Heart left ventricle (tissue), 16 donors: ENCODE measurements at regions not wholly inside any gene's neighbourhood (a gene's known extent, or its start where the extent isn't known, plus 50 kb on each side); places are given as distances from the start of the nearest gene placed in this dataset.
A peak's percentile ranks its signal among the peaks of the same experiment; 100 is the strongest.

Experiments
- ATAC-seq, 4 donors: fragments of 200-7000 bp; cut with Tn5 transposase; one replicate each; pipeline ENCODE4 v1.9.1; 2020 to 2022; ENCODE audit warnings: moderate library complexity in 4 of 4, mild to moderate bottlenecking in 3 of 4, moderate number of reproducible peaks in 1 of 4
- DNase-seq, 5 donors: peaks; one replicate each; pipeline ENCODE4 v3.0.0-alpha.2; 2020
- H3K27ac ChIP-seq, 12 donors: fragments of 200-600 bp; sonication (generic) in 4 of 12; one replicate each; pipeline versions ENCODE4 v1.5.0 to v1.8.0; 2016 to 2022; ENCODE audit warnings: mild to moderate bottlenecking in 2 of 12
- H3K27me3 ChIP-seq, 9 donors: fragments of 200-600 bp; sonication (generic) in 2 of 9; one replicate each; pipeline versions ENCODE4 v1.5.1 to v1.8.0; 2016 to 2022; ENCODE audit warnings: mild to moderate bottlenecking in 3 of 9
- H3K36me3 ChIP-seq, 9 donors: fragments of 200-600 bp; sonication (generic) in 2 of 9; one replicate each; pipeline versions ENCODE4 v1.5.0 to v1.8.0; 2018 to 2022; ENCODE audit warnings: mild to moderate bottlenecking in 2 of 9
- H3K4me1 ChIP-seq, 12 donors: fragments of 200-600 bp; sonication (generic) in 4 of 12; one replicate each; pipeline versions ENCODE4 v1.5.0 to v1.8.0; 2016 to 2022; ENCODE audit warnings: mild to moderate bottlenecking in 3 of 12
- H3K4me3 ChIP-seq, 12 donors: fragments of 200-600 bp; sonication (generic) in 4 of 12; one replicate each; pipeline versions ENCODE4 v1.5.0 to v1.8.0; 2017 to 2022; ENCODE audit warnings: mild to moderate bottlenecking in 9 of 12, moderate library complexity in 4 of 12
- H3K9me3 ChIP-seq, 12 donors: fragments of 200-600 bp; sonication (generic) in 4 of 12; one replicate each; pipeline versions ENCODE4 v1.5.0 to v1.8.0; 2016 to 2022; ENCODE audit warnings: mild to moderate bottlenecking in 1 of 12
- POLR2A ChIP-seq, 2 donors: fragments of 450-650 bp; IDR thresholded peaks; one replicate each; pipeline ENCODE4 v1.6.1; 2017; ENCODE audit warnings: antibody characterized with exemption in 2 of 2, mild to moderate bottlenecking in 2 of 2, moderate library complexity in 2 of 2
- WGBS, 4 donors: extraction: QIAGEN DNeasy Blood & Tissue Kit in 2 of 4; methylation state at CpG; one replicate each; pipeline versions ENCODE4 v1.1.5 to v1.1.7; 2013 to 2018; 5-methylcytosine and 5-hydroxymethylcytosine counted together
- intact Hi-C, 10 donors: fragments of 100-400 bp; cut with DNase I; formaldehyde crosslinking; loops; one replicate each; pipeline versions ENCODE4 v1.11.1 to v1.14.2; 2022
- TF ChIP-seq, protein P1 (sequence below), 12 donors: fragments of 200-600 bp; sonication (generic) in 4 of 12; IDR thresholded peaks; one replicate each; pipeline versions ENCODE4 v1.5.0 to v1.8.0; 2018 to 2022; ENCODE audit warnings: antibody characterized with exemption in 12 of 12, mild to moderate bottlenecking in 5 of 12
- donor health status: ischemic (EF 13 %, LVEDD 7.1; RV severe dilation, severe dysfunction).
- donor health status: healthy with polysubstance abuse.
- donor health status: DM: no; HTN: yes; CAD: no.
- donor health status: DM: no; HTN: no; CAD: no.
- donor health status: ischemic (EF 25% LVEDD 6.9; RV normal size, moderate dysfunction).
- donor health status: ischemic (EF 25% LVEDD 5.7; RV mildly dilated, moderate dysfunction).
- donor health status: healthy.
- donor health status: DM: yes; HTN: yes; CAD: no.
- donor health status: ischemic (EF 35%, LVEDD 5.7; RV mildly dilated, moderate dysfunction).
- donor health status: nonischemic (EF 11% LVEDD 7.7; RV severe dilation, severe dysfunction).
- donor health status: DM: yes; HTN: yes; CAD: no.
- donor health status: PGD.
- donor health status: ischemic (EF 29% LVEDD 5.4; RV normal size, mild dysfunction).
- donor health status: nonischemic (EF 23%, LVEDD 6.1; RV moderate dilation, normal function).

DNA sequence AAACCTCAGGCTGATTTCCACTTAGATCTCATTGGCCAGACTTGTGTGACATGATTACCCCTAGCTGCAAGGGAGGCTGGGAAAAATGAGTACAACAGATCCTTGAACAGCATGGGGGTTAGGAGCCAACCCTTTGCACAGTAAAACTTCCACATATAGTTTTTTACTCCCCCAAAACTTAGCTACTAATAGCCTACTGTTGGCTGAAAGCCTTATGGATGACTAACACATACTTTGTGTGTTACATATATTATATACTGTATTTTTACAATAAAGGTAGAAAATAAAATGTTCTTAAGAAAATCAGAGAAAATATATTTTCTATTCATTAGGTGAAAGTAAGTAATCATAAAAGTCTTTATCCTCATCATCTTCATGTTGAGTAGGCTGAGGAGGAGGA, 217.4 kb downstream of the NMUR2 start:
- Histone ChIP-seq H3K27ac (peak overlapping the region in 1 of 12 donors; percentile 52), H3K36me3 (no peaks in the 10 kb centered on the region), H3K27me3 (no peaks in the 10 kb centered on the region), H3K4me3 (no peak overlapping the region), H3K4me1 (peaks cover 0 to 17% (median 4%) of the 10 kb centered on the region in 12 donors), H3K9me3 (peaks cover 0 to 20% (median 0%) of the 10 kb centered on the region in 12 donors)
- no peak for DNase-seq
- ATAC-seq: no peak
- TF ChIP-seq, protein P1, sequence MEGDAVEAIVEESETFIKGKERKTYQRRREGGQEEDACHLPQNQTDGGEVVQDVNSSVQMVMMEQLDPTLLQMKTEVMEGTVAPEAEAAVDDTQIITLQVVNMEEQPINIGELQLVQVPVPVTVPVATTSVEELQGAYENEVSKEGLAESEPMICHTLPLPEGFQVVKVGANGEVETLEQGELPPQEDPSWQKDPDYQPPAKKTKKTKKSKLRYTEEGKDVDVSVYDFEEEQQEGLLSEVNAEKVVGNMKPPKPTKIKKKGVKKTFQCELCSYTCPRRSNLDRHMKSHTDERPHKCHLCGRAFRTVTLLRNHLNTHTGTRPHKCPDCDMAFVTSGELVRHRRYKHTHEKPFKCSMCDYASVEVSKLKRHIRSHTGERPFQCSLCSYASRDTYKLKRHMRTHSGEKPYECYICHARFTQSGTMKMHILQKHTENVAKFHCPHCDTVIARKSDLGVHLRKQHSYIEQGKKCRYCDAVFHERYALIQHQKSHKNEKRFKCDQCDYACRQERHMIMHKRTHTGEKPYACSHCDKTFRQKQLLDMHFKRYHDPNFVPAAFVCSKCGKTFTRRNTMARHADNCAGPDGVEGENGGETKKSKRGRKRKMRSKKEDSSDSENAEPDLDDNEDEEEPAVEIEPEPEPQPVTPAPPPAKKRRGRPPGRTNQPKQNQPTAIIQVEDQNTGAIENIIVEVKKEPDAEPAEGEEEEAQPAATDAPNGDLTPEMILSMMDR (IDR thresholded peaks at IDR 0.05): no peak
- TF ChIP-seq POLR2A (IDR thresholded peaks at IDR 0.05): no peak
- intact Hi-C loops: no loop called here

DNA sequence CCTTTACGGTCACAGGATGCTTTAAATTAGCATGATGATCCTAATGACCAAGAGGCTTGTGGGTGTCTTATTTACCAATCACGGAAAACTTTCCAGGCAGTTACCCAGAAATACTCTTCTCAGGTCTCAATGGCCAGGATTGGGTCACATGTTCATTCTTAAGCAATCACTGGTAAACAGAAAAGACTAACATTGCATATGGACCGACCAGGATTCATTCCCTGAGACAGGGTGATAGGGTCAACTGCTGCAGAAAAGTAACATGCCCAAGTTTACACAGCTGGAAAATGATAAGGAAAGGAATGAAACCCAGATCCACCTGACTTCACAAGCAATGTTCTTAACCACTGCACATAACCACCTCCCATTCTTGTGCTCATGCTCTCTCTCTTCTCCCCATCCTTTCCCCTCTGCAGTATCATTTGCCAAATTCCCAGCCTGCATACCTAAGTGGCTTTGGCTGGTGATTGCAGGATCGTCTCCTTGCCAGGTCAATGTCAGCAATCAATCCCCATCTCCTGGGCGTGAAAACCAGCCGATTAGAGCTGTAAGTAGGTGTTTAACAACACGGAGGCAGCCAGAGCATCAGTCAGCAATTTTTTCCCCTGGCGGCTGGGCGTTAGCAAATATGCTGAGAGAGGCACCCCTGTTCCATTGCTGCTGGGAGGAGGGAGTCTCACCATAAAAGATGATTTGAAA, 219.4 kb downstream of the NMUR2 start:
- no peak overlapping the region for H3K27ac ChIP-seq
- ATAC-seq: peak; percentile 55 to 84 (median 64)
- H3K9me3 ChIP-seq: peaks cover 0 to 10% (median 0%) of the 10 kb centered on the region in 12 donors
- H3K4me3 ChIP-seq: no peak overlapping the region
- peaks cover 0 to 17% (median 4%) of the 10 kb centered on the region in 12 donors for H3K4me1 ChIP-seq
- 29 to 34% (median 32%) methylated on average over 9 of the region's 9 CpGs for WGBS, 4 donors
- intact Hi-C loops: no loop called here
- peak; percentile 11 to 68 (median 54) for DNase-seq
- TF ChIP-seq, protein P1 (IDR thresholded peaks at IDR 0.05): no peak
- TF ChIP-seq POLR2A (IDR thresholded peaks at IDR 0.05): no peak
- H3K27me3 ChIP-seq: no peaks in the 10 kb centered on the region
- H3K36me3 ChIP-seq: no peaks in the 10 kb centered on the region

DNA sequence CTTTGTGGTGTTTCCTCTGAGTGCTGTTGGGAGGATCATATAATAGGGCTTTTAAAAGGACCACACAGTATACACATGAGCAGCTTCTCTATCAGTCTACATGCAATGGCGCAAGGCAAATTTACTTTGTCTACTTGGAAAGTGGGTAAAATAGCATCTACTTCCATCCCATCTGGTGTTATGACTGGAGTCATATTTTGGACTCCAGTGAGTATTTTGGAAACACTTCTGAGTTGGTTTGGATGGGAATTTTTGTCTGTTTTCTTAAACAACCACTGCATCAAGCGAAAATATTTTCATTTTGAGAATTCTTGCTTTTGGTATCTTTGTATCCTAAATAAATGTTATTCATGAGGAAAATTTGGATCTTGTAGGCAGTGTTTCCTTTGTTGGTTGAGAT, 220.8 kb downstream of the NMUR2 start:
- TF ChIP-seq, protein P1 (IDR thresholded peaks at IDR 0.05): no peak
- no peak for TF ChIP-seq POLR2A (IDR thresholded peaks at IDR 0.05)
- Histone ChIP-seq H3K9me3 (peaks cover 0 to 12% (median 1%) of the 10 kb centered on the region in 12 donors), H3K27me3 (no peaks in the 10 kb centered on the region), H3K4me1 (peaks cover 0 to 17% (median 4%) of the 10 kb centered on the region in 12 donors), H3K4me3 (no peak overlapping the region), H3K27ac (peak overlapping the region in 1 of 12 donors; percentile 18), H3K36me3 (no peaks in the 10 kb centered on the region)
- 63 to 75% (median 67%) methylated on average over 2 of the region's 2 CpGs for WGBS, 4 donors
- DNase-seq: no peak
- no peak for ATAC-seq
- intact Hi-C loops: no loop called here

DNA sequence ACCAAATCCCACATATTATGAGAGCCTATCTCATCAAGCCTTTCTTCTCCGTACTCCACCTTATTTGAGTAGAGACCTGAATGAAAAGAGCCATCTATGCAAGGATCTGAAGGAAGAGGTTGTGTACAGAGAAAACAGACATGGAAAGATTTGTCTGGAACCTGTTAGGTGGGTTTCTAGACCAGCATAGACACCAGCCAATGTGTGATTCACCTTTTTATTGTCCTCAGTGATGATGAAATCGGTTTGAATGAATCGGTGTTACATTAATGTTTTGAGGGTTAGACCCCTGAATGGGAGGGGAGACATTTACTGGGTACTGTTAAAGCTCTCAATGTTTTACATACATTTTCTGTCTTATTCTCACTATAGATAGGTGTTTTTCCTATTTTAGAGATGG, 223.6 kb downstream of the NMUR2 start:
- 65 to 87% (median 85%) methylated on average over 3 of the region's 3 CpGs for WGBS, 4 donors
- Histone ChIP-seq H3K36me3 (no peaks in the 10 kb centered on the region), H3K4me1 (peaks cover 0 to 14% (median 4%) of the 10 kb centered on the region in 12 donors), H3K27me3 (no peaks in the 10 kb centered on the region), H3K27ac (no peak overlapping the region), H3K9me3 (peaks cover 0 to 8% (median 0%) of the 10 kb centered on the region in 12 donors), H3K4me3 (no peak overlapping the region)
- DNase-seq (no peak), ATAC-seq (no peak)
- intact Hi-C loops: no loop called here
- no peak for TF ChIP-seq POLR2A (IDR thresholded peaks at IDR 0.05)
- TF ChIP-seq, protein P1 (IDR thresholded peaks at IDR 0.05): no peak
